Mucosa of descending colon (tissue), 3 donors: ENCODE measurements at regions not wholly inside any gene's neighbourhood (a gene's known extent, or its start where the extent isn't known, plus 50 kb on each side); places are given as distances from the start of the nearest gene placed in this dataset.

Source experiments
- ATAC-seq: fragments of 200-7000 bp; cut with Tn5 transposase; one replicate; pipeline ENCODE4 v1.9.1; 2020; ENCODE audit warnings: mild to moderate bottlenecking, moderate library complexity
- DNase-seq, 3 donors: peaks; one replicate each; pipeline ENCODE4 v3.0.0-alpha.2; 2020
- H3K36me3 ChIP-seq: fragments of 200-600 bp; one replicate; pipeline ENCODE4 v1.8.0; 2021; ENCODE audit warnings: low read depth, mild to moderate bottlenecking
- H3K4me1 ChIP-seq: fragments of 200-600 bp; one replicate; pipeline ENCODE4 v1.8.0; 2021; ENCODE audit warnings: low read depth, mild to moderate bottlenecking
- H3K4me3 ChIP-seq: fragments of 200-600 bp; one replicate; pipeline ENCODE4 v1.8.0; 2021; ENCODE audit warnings: mild to moderate bottlenecking
- H3K9me3 ChIP-seq: fragments of 200-600 bp; one replicate; pipeline ENCODE4 v1.8.0; 2021; ENCODE audit warnings: mild to moderate bottlenecking
- CTCF ChIP-seq: fragments of 200-600 bp; IDR thresholded peaks from one replicate; pipeline ENCODE4 v1.8.0; 2022; ENCODE audit warnings: antibody characterized with exemption, mild to moderate bottlenecking
- intact Hi-C, 2 donors: fragments of 100-400 bp; cut with DNase I in 1 of 2; cut with micrococcal nuclease in 1 of 2; formaldehyde crosslinking; loops; one replicate each; pipeline versions ENCODE4 v1.11.0 to v1.11.1; 2022; cut with DNase I, micrococcal nuclease
- donor health status: DM: no; HTN: no; CAD: no; lungs with moderate emphysema.
- donor health status: DM: no; HTN: no; CAD: no.
- donor health status: DM: no; HTN: yes; CAD: no.

DNA sequence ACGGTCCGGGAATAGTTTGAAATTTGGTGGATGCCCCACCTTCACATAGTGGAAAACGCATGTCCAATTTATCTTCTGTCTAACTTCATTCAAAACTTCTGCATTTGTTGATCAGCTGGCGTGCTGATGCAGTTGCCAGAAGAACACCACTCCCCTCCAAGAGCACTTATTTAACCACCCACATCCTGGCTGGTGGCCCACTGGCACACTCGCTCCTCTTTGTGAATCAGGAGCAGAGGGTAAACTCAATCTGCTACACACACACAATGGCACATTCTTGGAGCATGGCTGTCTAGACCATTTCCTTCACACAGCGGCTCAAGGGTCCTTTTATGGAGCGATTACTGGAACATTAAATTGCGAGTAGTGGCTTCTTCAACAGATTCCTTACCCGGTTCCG is 55.1 kb upstream of the CEP162 start:
- TF ChIP-seq CTCF, result no peak
- Histone ChIP-seq H3K4me3 (no peak overlapping the region), H3K4me1 (no peaks in the 10 kb centered on the region), H3K36me3 (no peaks in the 10 kb centered on the region), H3K9me3 (no peaks in the 10 kb centered on the region)
- ATAC-seq (no peak), DNase-seq (no peak)
- intact Hi-C loops, result no loop called here

DNA sequence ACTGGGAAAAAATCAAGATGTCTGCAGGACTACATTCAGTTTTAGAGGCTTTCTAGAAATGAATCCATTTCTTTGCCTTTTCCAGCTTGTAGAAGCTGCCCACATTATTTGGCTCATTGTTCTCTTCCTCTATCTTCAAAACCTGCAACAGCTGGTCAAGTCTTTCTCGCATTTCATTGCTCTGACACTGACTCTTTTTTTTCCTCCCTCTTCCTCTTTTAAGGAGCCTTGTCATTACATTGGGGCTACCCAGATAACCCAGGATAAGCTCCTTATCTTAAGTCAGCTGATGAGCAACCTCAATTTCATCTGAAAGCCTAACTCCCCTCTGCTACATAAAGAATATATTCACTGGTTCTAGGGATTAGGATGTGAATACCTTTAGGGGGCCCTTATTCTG is 53.2 kb upstream of the CEP162 start:
- DNase-seq, result no peak
- Histone ChIP-seq H3K4me3 (no peak overlapping the region), H3K9me3 (no peaks in the 10 kb centered on the region), H3K4me1 (no peaks in the 10 kb centered on the region), H3K36me3 (no peaks in the 10 kb centered on the region)
- no peak for TF ChIP-seq CTCF
- ATAC-seq, result no peak
- intact Hi-C loops, result no loop called here

GRCh38 chr6:84280030-84280429 is 52.6 kb upstream of the CEP162 start:
- intact Hi-C loops, result no loop called here

GRCh38 chr6:84278321-84278998 is 51.0 kb upstream of the CEP162 start:
- intact Hi-C loops, result no loop called here
- DNase-seq, result no peak
- no peak overlapping the region for H3K4me3 ChIP-seq
- H3K4me1 ChIP-seq, result no peaks in the 10 kb centered on the region
- ATAC-seq, result no peak
- H3K36me3 ChIP-seq, result no peaks in the 10 kb centered on the region
- H3K9me3 ChIP-seq, result no peaks in the 10 kb centered on the region
- TF ChIP-seq CTCF, result no peak

More at GRCh38 chr6:84280030-84280429, 52.6 kb upstream of the CEP162 start:
- ATAC-seq (no peak), DNase-seq (no peak)
- Histone ChIP-seq H3K4me1 (no peaks in the 10 kb centered on the region), H3K4me3 (no peak overlapping the region), H3K36me3 (no peaks in the 10 kb centered on the region), H3K9me3 (no peaks in the 10 kb centered on the region)
- TF ChIP-seq CTCF, result no peak
